Upper lobe of right lung (tissue), 1 donor: ENCODE measurements at regions not wholly inside any gene's neighbourhood (a gene's known extent, or its start where the extent isn't known, plus 50 kb on each side); places are given as distances from the start of the nearest gene placed in this dataset.

Source experiments
- ATAC-seq: fragments of 200-7000 bp; cut with Tn5 transposase; one replicate; pipeline ENCODE4 v1.9.1; 2020; ENCODE audit warnings: mild to moderate bottlenecking, moderate library complexity
- DNase-seq: peaks from one replicate; pipeline ENCODE4 v3.0.0-alpha.2; 2020
- H3K27ac ChIP-seq: fragments of 200-600 bp; one replicate; pipeline ENCODE4 v1.8.0; 2022
- H3K27me3 ChIP-seq: fragments of 200-600 bp; one replicate; pipeline ENCODE4 v1.8.0; 2022; ENCODE audit warnings: mild to moderate bottlenecking
- H3K36me3 ChIP-seq: fragments of 200-600 bp; one replicate; pipeline ENCODE4 v1.8.0; 2022
- H3K4me1 ChIP-seq: fragments of 200-600 bp; one replicate; pipeline ENCODE4 v1.8.0; 2022
- H3K4me3 ChIP-seq: fragments of 200-600 bp; one replicate; pipeline ENCODE4 v1.8.0; 2022; ENCODE audit warnings: mild to moderate bottlenecking
- H3K9me3 ChIP-seq: fragments of 200-600 bp; one replicate; pipeline ENCODE4 v1.8.0; 2022
- intact Hi-C: fragments of 100-400 bp; cut with DNase I; formaldehyde crosslinking; loops from one replicate; pipeline ENCODE4 v1.11.0; 2022
- TF ChIP-seq, protein P1 (sequence below): fragments of 200-600 bp; IDR thresholded peaks from one replicate; pipeline ENCODE4 v1.8.0; 2022; ENCODE audit warnings: antibody characterized with exemption
- donor health status: DM: no; HTN: yes; CAD: no; lungs with severe emphysema.

DNA sequence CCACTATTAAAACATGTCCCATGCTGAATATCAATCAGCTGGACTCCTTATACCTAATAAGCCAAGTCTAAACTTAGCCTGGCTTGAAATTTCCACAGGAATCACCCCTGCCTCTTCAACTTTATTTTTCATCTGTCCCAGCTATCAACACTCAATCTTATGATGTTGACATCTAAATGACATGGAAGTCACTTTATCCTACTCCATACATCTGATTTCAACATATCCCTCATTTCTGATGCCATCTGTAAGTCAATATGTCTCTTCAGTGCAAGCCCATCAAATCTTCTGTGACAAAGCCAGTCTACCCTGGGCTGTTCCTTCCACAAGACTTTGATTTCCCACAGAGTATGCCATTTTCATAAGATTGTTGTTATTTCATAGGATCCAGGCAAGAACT is 143.6 kb upstream of the SEMA6D start:
- intact Hi-C loops: no loop called here
- TF ChIP-seq, protein P1, sequence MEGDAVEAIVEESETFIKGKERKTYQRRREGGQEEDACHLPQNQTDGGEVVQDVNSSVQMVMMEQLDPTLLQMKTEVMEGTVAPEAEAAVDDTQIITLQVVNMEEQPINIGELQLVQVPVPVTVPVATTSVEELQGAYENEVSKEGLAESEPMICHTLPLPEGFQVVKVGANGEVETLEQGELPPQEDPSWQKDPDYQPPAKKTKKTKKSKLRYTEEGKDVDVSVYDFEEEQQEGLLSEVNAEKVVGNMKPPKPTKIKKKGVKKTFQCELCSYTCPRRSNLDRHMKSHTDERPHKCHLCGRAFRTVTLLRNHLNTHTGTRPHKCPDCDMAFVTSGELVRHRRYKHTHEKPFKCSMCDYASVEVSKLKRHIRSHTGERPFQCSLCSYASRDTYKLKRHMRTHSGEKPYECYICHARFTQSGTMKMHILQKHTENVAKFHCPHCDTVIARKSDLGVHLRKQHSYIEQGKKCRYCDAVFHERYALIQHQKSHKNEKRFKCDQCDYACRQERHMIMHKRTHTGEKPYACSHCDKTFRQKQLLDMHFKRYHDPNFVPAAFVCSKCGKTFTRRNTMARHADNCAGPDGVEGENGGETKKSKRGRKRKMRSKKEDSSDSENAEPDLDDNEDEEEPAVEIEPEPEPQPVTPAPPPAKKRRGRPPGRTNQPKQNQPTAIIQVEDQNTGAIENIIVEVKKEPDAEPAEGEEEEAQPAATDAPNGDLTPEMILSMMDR: no peak
- Histone ChIP-seq H3K4me1 (no peaks in the 10 kb centered on the region), H3K27ac (no peak overlapping the region), H3K9me3 (no peaks in the 10 kb centered on the region), H3K36me3 (no peaks in the 10 kb centered on the region), H3K27me3 (no peaks in the 10 kb centered on the region), H3K4me3 (no peak overlapping the region)
- no peak for DNase-seq
- no peak for ATAC-seq

DNA sequence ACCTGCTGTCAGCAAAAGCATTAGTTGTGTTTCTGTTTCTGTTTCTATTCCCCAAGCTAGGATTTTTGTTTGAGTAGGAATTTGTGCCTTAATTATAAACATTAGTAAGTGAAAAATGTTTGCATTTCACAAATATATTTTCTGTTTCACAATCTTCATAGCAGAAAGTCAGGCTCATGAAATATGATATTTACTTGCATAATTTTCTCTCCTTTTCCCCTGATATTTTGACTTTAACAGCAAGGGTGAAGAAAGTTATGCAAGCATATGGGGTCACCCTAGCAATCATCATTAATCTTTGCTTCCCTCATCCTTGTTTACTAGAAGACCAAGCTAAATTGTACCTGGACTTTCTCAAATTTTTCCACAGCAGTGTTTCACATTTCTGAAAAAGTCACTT is 140.3 kb upstream of the SEMA6D start:
- intact Hi-C loops: no loop called here
- TF ChIP-seq, protein P1: no peak
- Histone ChIP-seq H3K4me1 (no peaks in the 10 kb centered on the region), H3K9me3 (no peaks in the 10 kb centered on the region), H3K4me3 (no peak overlapping the region), H3K36me3 (no peaks in the 10 kb centered on the region), H3K27ac (no peak overlapping the region), H3K27me3 (no peaks in the 10 kb centered on the region)
- ATAC-seq (no peak), DNase-seq (no peak)

DNA sequence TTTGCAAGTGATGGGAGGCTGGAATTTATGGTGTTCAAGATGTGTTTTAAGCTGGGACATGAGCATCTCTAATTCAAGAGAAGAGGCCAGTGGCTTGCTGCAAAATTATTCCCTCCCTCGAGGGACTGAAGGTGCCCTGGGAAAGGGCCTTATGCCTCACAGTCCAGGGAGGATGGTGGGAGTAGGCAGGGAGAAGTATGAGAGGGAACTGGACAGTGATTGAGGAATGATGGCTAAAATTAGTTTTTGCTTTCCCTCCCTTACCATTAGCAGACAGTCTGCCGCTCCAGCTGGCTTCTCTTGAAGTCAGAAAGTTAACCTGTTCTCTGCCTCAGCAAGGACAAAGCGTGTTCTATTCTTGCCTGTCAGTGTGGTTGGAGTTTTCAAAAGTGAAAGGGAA is 139.8 kb upstream of the SEMA6D start:
- DNase-seq: no peak
- Histone ChIP-seq H3K27me3 (no peaks in the 10 kb centered on the region), H3K9me3 (no peaks in the 10 kb centered on the region), H3K36me3 (no peaks in the 10 kb centered on the region), H3K27ac (no peak overlapping the region), H3K4me3 (no peak overlapping the region), H3K4me1 (no peaks in the 10 kb centered on the region)
- intact Hi-C loops: no loop called here
- no peak for ATAC-seq
- TF ChIP-seq, protein P1: no peak

DNA sequence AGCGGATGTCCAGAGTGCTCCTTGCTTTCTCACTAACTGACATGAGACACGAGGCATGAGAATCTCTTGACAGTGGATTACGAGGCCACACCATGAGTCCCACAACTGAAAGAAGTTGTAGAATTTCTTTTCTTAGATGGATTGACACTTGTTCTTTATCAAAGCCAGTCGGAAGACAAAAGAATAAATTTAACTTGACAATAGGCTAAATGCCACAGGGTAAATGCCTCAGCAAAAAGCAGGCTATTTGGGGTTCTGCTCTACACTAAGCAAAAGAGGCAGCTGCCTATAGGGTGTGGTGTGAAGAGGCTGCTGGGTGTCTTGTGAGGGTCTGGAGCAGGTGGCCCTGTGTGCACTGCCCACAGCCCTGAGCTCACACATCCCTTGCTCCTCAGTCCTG is 135.1 kb upstream of the SEMA6D start:
- Histone ChIP-seq H3K36me3 (no peaks in the 10 kb centered on the region), H3K9me3 (no peaks in the 10 kb centered on the region), H3K27me3 (no peaks in the 10 kb centered on the region), H3K27ac (no peak overlapping the region), H3K4me3 (no peak overlapping the region), H3K4me1 (no peaks in the 10 kb centered on the region)
- DNase-seq: no peak
- no peak for ATAC-seq
- intact Hi-C loops: no loop called here
- TF ChIP-seq, protein P1: no peak

DNA sequence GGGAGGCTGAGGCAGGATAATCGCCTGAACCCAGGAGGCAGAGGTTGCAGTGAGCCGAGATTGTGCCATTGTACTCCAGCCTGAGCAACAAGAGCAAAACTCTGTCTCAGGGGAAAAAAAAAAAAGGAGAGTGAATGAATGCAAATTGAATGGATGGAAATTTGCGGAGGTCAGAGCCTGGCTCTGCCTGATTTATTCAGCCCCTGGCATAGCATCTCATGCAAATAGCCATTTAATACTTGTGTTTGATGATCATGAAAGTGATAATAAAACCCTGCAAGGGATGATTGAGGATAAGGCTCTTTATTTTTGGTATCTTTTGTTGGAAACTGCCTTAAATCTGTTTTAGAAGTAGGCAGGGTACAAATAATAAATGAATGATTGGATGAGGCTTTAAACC is 133.0 kb upstream of the SEMA6D start:
- Histone ChIP-seq H3K36me3 (no peaks in the 10 kb centered on the region), H3K27ac (no peak overlapping the region), H3K27me3 (no peaks in the 10 kb centered on the region), H3K4me1 (no peaks in the 10 kb centered on the region), H3K9me3 (no peaks in the 10 kb centered on the region), H3K4me3 (no peak overlapping the region)
- TF ChIP-seq, protein P1: no peak
- ATAC-seq (no peak), DNase-seq (no peak)
- intact Hi-C loops: no loop called here

DNA sequence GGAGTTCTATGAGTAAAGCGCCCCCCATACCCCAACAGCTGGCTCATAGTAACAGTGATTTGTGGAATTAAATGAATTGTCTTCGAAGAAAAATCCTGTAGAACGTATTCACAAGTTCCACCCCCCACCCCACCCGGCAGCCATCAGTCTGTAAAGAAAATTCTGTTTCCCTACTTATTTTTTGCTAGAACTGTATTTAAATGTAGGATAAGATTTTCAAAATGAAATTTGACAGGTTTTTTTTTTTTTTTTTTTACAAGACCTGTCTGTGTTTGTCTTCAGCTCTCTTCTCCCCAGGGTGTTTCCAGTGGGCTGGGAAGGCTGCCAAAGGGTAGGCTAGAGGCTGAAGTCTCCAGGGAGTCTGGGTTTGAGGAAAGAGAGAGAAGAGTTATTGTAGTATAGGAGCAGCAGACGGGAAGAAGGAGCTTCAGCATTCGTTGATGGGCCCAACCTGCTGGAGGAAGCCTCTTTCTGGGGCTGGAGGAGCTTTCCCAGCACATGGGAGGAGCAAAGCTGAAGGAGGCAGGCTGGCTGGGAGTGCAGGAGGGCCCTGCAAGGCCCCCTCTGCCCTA is 130.6 kb upstream of the SEMA6D start:
- intact Hi-C loops: no loop called here
- TF ChIP-seq, protein P1: no peak
- no peaks in the 10 kb centered on the region for H3K36me3 ChIP-seq
- no peak overlapping the region for H3K4me3 ChIP-seq
- H3K4me1 ChIP-seq: no peaks in the 10 kb centered on the region
- H3K27me3 ChIP-seq: no peaks in the 10 kb centered on the region
- no peaks in the 10 kb centered on the region for H3K9me3 ChIP-seq
- DNase-seq (no peak), ATAC-seq (no peak)
- no peak overlapping the region for H3K27ac ChIP-seq
